RWPE1 (cell line): ENCODE measurements at regions not wholly inside any gene's neighbourhood (a gene's known extent, or its start where the extent isn't known, plus 50 kb on each side); places are given as distances from the start of the nearest gene placed in this dataset.

Experiments
- CTCF ChIA-PET: fragments of 350-600 bp; sonication (Branson Sonifier 250); formaldehyde crosslinking; extraction: SDS; loops from one replicate; lab custom pipeline; 2021; lab: Yijun Ruan, JAX
- POLR2A ChIA-PET: fragments of 400-600 bp; formaldehyde crosslinking; extraction: SDS; loops from one replicate; lab custom pipeline; 2020; ENCODE audit warnings: antibody characterized with exemption; ENCODE audit not compliant: low non-redundant PET; lab: Yijun Ruan, JAX
- DNase-seq: peaks from one replicate; pipeline ENCODE4 v3.0.0; 2012; ENCODE audit warnings: low spot score
- H3K27ac ChIP-seq: fragments of 450-650 bp; 2 replicates; pipeline ENCODE4 v1.5.1; 2017
- TF ChIP-seq, protein P1 (sequence below): fragments of 450-650 bp; conservative IDR thresholded peaks from 2 replicates; pipeline ENCODE4 v1.5.1; 2017; ENCODE audit warnings: low read depth, mild to moderate bottlenecking

DNA sequence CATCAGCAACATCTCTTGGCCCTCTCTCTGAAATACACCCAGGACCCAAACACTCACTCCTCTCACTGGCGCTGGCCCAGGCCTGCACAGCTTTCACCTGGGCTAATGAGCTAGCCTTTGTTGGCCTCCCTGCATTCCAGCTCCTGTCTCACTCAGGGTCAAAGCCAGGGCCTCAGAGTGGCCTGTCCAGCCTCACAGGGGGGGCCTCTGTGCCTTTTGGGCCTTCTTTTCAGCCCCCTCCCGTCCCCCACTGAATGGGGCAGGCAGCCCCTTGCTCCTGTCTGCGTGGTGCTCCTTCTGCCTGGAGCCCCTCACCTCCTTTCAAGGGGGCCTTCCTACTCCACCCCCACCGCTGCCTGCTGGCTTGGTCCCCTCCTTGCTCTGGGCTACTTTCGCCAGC is 59.0 kb upstream of the PRR23E start:
- TF ChIP-seq, protein P1, sequence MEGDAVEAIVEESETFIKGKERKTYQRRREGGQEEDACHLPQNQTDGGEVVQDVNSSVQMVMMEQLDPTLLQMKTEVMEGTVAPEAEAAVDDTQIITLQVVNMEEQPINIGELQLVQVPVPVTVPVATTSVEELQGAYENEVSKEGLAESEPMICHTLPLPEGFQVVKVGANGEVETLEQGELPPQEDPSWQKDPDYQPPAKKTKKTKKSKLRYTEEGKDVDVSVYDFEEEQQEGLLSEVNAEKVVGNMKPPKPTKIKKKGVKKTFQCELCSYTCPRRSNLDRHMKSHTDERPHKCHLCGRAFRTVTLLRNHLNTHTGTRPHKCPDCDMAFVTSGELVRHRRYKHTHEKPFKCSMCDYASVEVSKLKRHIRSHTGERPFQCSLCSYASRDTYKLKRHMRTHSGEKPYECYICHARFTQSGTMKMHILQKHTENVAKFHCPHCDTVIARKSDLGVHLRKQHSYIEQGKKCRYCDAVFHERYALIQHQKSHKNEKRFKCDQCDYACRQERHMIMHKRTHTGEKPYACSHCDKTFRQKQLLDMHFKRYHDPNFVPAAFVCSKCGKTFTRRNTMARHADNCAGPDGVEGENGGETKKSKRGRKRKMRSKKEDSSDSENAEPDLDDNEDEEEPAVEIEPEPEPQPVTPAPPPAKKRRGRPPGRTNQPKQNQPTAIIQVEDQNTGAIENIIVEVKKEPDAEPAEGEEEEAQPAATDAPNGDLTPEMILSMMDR, result no peak
- CTCF ChIA-PET, result no interaction called here
- H3K27ac ChIP-seq, result no peak overlapping the region
- POLR2A ChIA-PET, result no interaction called here
- DNase-seq, result no peak

DNA sequence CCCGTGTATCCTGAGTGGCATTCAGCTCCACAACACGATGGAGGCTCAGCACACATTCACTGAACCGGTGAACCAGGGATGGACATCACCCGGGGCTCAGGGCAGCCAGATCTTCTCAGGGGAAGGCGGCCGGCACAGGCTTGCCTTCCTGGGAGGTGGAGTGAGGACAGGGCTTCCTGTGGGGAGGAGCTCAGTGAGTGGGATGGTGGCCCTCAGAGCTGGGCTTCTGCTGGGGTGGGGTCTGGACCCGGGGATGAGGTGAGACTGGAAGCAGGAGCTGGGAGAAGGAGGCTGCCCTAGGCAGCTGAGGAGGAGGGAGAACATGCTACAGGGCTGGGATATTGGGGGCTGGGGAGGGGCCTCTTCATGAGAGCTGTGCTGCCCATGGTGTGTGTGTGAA is 58.5 kb upstream of the PRR23E start:
- ChIA-PET POLR2A (no interaction called here), CTCF (no interaction called here)
- no peak for DNase-seq
- no peak overlapping the region for H3K27ac ChIP-seq
- TF ChIP-seq, protein P1, result no peak

DNA sequence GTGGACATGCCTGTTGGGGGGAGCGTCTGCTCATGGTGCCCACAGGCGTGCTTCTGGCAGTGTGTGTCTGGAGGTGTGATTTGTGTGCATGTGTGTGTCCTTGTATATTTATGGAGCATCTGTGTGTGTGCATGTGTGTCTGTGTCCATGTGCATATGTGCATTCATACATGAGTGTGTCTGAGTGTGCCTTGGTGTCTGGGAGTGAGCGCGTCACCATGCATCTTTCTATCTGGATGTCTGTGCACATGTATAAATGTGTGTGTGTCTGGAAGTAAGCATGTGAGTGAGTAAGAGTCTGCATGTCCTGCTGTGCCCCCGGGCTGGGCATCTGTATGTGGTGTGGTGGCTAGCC is 58.1 kb upstream of the PRR23E start:
- POLR2A ChIA-PET, result no interaction called here
- TF ChIP-seq, protein P1, result no peak
- no peak overlapping the region for H3K27ac ChIP-seq
- DNase-seq, result no peak
- CTCF ChIA-PET, result no interaction called here

DNA sequence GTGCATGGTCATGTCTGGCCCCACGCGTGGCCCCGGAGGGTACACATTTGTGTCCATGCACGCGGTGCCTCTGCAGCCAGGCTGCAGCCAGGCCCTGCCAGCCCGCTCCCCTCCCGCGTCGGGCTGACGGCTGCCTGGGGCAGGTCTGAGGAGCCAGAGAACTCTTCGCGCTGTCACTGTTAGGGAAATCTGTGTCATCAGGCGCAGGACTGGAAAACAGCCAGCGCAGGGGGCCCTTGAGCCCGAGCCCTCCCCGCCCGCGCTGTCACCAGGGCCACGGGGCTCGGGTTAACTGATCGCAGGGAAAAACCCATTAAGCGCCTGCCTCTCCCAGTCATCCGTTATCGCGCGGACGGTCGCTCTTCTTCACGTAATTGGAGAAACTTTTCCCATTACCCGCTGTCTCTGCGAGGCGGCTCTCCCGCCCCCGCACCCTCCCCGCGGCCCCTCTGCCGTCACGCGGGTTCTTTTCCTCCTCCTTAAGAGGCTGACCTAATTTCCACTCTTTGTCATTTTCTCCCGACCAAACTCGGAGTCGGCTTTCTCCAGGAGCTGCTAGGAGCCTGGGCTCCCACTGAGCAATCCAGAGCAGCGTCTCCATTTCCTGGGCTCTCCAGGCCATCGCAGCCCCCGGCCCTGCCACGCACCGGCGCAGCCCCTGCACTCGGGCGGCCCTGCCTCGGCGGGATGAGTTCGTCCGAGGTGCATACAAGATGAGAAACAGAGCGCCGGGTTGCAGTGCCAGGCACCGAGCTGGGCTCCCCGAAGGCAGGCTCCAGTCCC is 57.5 kb upstream of the PRR23E start:
- H3K27ac ChIP-seq, result no peak overlapping the region
- ChIA-PET POLR2A (no interaction called here), CTCF (interaction anchor here (0.7 to 1.0 kb wide), 2 partner anchors 42 to 384 kb away, joined by 3 to 4 read pairs; no protein-coding TSS in a partner anchor)
- DNase-seq, result no peak
- TF ChIP-seq, protein P1, result no peak

DNA sequence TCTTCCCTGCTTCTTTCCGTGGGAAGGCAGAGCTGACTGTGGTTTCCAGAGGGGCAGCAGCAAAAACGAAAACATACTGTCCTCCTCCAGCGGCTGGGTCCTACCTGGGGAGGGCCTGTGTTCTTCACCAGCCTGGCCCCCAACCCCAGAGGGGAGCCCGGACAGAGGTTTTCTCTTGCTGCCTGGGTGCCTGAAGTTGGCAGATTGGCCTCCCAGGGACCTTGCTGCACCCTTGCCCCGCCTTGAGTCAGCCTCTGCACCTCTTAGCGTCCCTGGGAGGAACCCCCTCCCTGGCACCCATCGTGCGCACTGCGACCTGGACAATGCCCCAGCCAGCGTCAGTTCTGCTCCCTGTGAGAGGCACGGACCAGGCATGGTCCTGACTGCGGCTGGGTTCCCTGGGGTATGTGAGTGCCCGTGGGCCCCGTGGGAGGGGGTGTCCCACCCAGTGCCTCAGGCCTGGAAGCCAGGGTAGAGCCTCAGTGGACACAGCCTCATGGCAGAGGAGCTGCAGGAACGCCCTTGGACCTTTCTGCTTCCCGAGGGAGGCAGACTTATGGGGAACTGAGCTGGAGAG is 56.8 kb upstream of the PRR23E start:
- no peak overlapping the region for H3K27ac ChIP-seq
- CTCF ChIA-PET, result interaction anchor here (0.7 to 1.0 kb wide), 2 partner anchors 41 to 385 kb away, joined by 3 to 4 read pairs; no protein-coding TSS in a partner anchor
- POLR2A ChIA-PET, result no interaction called here
- TF ChIP-seq, protein P1, result no peak
- no peak for DNase-seq

DNA sequence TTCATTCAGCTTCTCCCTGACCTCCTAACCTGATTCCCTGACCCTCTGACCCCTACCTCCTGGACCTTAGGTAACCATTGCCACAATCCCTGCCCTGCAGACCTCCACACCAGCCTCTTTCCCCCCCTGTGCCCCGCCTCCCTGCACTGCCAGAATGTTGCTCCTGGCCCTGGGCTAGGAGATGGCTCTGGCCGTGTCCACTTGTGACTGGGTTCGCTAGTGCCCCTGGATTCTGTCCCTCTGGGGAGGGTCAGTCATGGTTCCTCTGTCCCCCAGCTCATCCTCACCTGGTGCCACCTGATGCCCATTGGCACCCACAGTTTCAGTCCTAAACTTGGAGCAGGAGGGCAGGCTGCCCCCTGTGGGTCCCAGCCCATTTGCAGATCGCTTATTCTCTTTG is 56.2 kb upstream of the PRR23E start:
- TF ChIP-seq, protein P1, result no peak
- POLR2A ChIA-PET, result no interaction called here
- H3K27ac ChIP-seq, result no peak overlapping the region
- CTCF ChIA-PET, result interaction anchor here (1.0 kb wide), 1 partner anchor 40 kb away, joined by 3 read pairs; no protein-coding TSS in a partner anchor
- DNase-seq, result no peak
